ENCODE measurements at regions not wholly inside any gene's neighbourhood (a gene's known extent, or its start where the extent isn't known, plus 50 kb on each side); places are given as distances from the start of the nearest gene placed in this dataset.

- TF ChIP-seq CUX1 (IDR thresholded peaks at IDR 0.05; ENCODE audit: insufficient replicate concordance, low read depth, low read length) (no peak), RAD21 (IDR thresholded peaks at IDR 0.05; ENCODE audit: insufficient read depth, low read depth, low read length) (no peak), POU2F2 (IDR thresholded peaks at IDR 0.05; ENCODE audit: borderline replicate concordance, low read depth, low read length) (no peak)
Measured at GRCh38 chr3:13262493-13263211, 157.5 kb downstream of the NUP210 start (continued).

- BruUV-seq (replicated peaks), result no TSS peak
- in situ Hi-C loops (cut with MboI), result no loop called here
- no peaks in the 10 kb centered on the region; a peak in 2 of 4 replicates for H3K27me3 ChIP-seq (replicated peaks in 1 of 2; ENCODE audit: control insufficient read depth in 2 of 2, insufficient read depth in 2 of 2, low read length in 1 of 2)
- no peak overlapping the region for H3K9ac ChIP-seq (ENCODE audit: control insufficient read depth, insufficient read depth, low read length)
- H3K4me2 ChIP-seq (ENCODE audit: control insufficient read depth, insufficient read depth), result no peak overlapping the region
- ChIA-PET CTCF (interaction anchor here (1.4 to 2.0 kb wide), 5 partner anchors 27 to 170 kb away, joined by 3 to 7 read pairs (median 5); no protein-coding TSS in a partner anchor), SMC1A (ENCODE audit: uncharacterized antibody, unreplicated experiment) (interaction anchor here (1.9 kb wide), 1 partner anchor 70 kb away, joined by 7 read pairs; no protein-coding TSS in a partner anchor), POLR2A (interaction anchor here (0.6 kb wide), 1 partner anchor 76 kb away, joined by 3 read pairs; no protein-coding TSS in a partner anchor), RAD21 (ENCODE audit: unreplicated experiment) (interaction anchor here (1.8 kb wide), 1 partner anchor 71 kb away, joined by 4 read pairs; no protein-coding TSS in a partner anchor)
- FAIRE-seq (no peak), DNase-seq (ENCODE audit: low read depth, low spot score) (no peak), ATAC-seq (no peak)
- no peaks in the 10 kb centered on the region for H3K36me3 ChIP-seq (ENCODE audit: control insufficient read depth in 2 of 2, insufficient read depth in 2 of 2, low read length in 1 of 2)
- intact Hi-C loops (cut with micrococcal nuclease; ENCODE audit: unreplicated experiment), result no loop called here
- no peak overlapping the region for H3K4me3 ChIP-seq
- 77% methylated on average over 6 of the region's 6 CpGs for WGBS (ENCODE audit: insufficient coverage, insufficient replicate concordance, low lambda C conversion rate, missing lambda C conversion rate)
- no peaks in the 10 kb centered on the region for H4K20me1 ChIP-seq (ENCODE audit: control insufficient read depth, insufficient read depth)
- TF ChIP-seq TBL1XR1 (IDR thresholded peaks at IDR 0.05; ENCODE audit: low read depth, low read length) (no peak), HCFC1 (IDR thresholded peaks at IDR 0.05; ENCODE audit: low read length) (no peak), POLR2A (IDR thresholded peaks at IDR 0.05; ENCODE audit: low read depth, low read length) (no peak), MTA3 (IDR thresholded peaks at IDR 0.05; ENCODE audit: borderline replicate concordance, low read length) (no peak), E2F8 (IDR thresholded peaks at IDR 0.05; ENCODE audit: low read depth, partially characterized antibody) (no peak), ZZZ3 (IDR thresholded peaks at IDR 0.05; ENCODE audit: control insufficient read depth, insufficient read length, low read depth) (no peak), WRNIP1 (IDR thresholded peaks at IDR 0.05; ENCODE audit: borderline replicate concordance, low read depth, low read length) (no peak), LARP7 (IDR thresholded peaks at IDR 0.05) (no peak), NR2C2 (IDR thresholded peaks at IDR 0.05; ENCODE audit: borderline replicate concordance, control insufficient read depth, insufficient read length, low read depth) (no peak), ZBED1 (IDR thresholded peaks at IDR 0.05; ENCODE audit: borderline replicate concordance) (no peak), PBX3 (IDR thresholded peaks at IDR 0.05; ENCODE audit: insufficient replicate concordance, low read depth, low read length) (no peak)
- H3K27ac ChIP-seq (ENCODE audit: control insufficient read depth, insufficient read depth), result no peak overlapping the region
- H2AFZ ChIP-seq (ENCODE audit: control insufficient read depth, low read depth, low read length), result no peak overlapping the region
- H3K9me3 ChIP-seq (replicated peaks; ENCODE audit: control insufficient read depth, insufficient read depth, low read length), result no peaks in the 10 kb centered on the region; the same call in 2 of the 3 replicates
- H3K4me1 ChIP-seq (ENCODE audit: control insufficient read depth, insufficient read depth, low read length), result peaks cover 8% of the 10 kb centered on the region; the same call in 1 of the 2 replicates
- H3K79me2 ChIP-seq (ENCODE audit: control insufficient read depth, insufficient read depth, low read length), result no peaks in the 10 kb centered on the region
Measured at GRCh38 chr3:13261892-13262291, 158.2 kb downstream of the NUP210 start.
